Loucy (cell line): ENCODE measurements at regions not wholly inside any gene's neighbourhood (a gene's known extent, or its start where the extent isn't known, plus 50 kb on each side); places are given as distances from the start of the nearest gene placed in this dataset.

Source experiments
- CTCF ChIP-seq: fragments of 200-600 bp; sonication (generic); conservative IDR thresholded peaks from 2 replicates; pipeline ENCODE4 v1.5.1; 2014; ENCODE audit warnings: mild to moderate bottlenecking, antibody characterized with exemption, low read length
- EZH2phosphoT487 ChIP-seq: fragments of 200-600 bp; IDR thresholded peaks from 2 replicates; pipeline ENCODE4 v1.6.1; 2018; ENCODE audit warnings: antibody characterized with exemption, mild to moderate bottlenecking, moderate library complexity, borderline replicate concordance

GRCh38 chr1:83053446-83053845 is 945.5 kb downstream of the TTLL7 start:
- TF ChIP-seq CTCF (no peak), EZH2phosphoT487 (no peak)
